HEK293 (cell line): ENCODE measurements at regions not wholly inside any gene's neighbourhood (a gene's known extent, or its start where the extent isn't known, plus 50 kb on each side); places are given as distances from the start of the nearest gene placed in this dataset.

Experiments used
- CTCF ChIA-PET: fragments of 350-600 bp; formaldehyde crosslinking; extraction: SDS; loops from one replicate; lab custom pipeline; 2021; ENCODE audit warnings: antibody characterized with exemption; lab: Yijun Ruan, JAX
- POLR2A ChIA-PET: fragments of 300-600 bp; formaldehyde crosslinking; extraction: SDS; loops from one replicate; lab custom pipeline; 2020; ENCODE audit warnings: antibody characterized with exemption, inconsistent platforms; lab: Yijun Ruan, JAX
- H3K27ac ChIP-seq: fragments of 200-500 bp; sonication (Bioruptor generic); 2 replicates; pipeline ENCODE4 v1.5.1; 2014; ENCODE audit warnings: low read depth, low read length, control low read depth, inconsistent platforms; ENCODE audit errors: extremely low read depth
- H3K36me3 ChIP-seq, 2 experiments: fragments of 200-500 bp in 1 of 2; sonication (Bioruptor generic) in 1 of 2; 1 replicate in 1 of 2; 2 replicates in 1 of 2; pipeline ENCODE4 v1.5.1; 2014 to 2017; ENCODE audit warnings: inconsistent platforms in 2 of 2, low read length in 2 of 2; ENCODE audit not compliant: control insufficient read depth in 2 of 2, insufficient read depth in 1 of 2
- H3K4me1 ChIP-seq: fragments of 200-500 bp; sonication (Bioruptor generic); 2 replicates; pipeline ENCODE4 v1.5.1; 2014; ENCODE audit warnings: mild to moderate bottlenecking, low read length, inconsistent platforms; ENCODE audit not compliant: control insufficient read depth, insufficient read depth
- H3K4me3 ChIP-seq: 2 replicates; pipeline ENCODE4 v1.5.1; 2011; ENCODE audit warnings: low read depth, mild to moderate bottlenecking, control low read depth, low read length, moderate library complexity
- H3K9me3 ChIP-seq: fragments of 200-500 bp; sonication (Bioruptor generic); 2 replicates; pipeline ENCODE4 v1.5.1; 2014; ENCODE audit warnings: low read depth, low read length, inconsistent platforms; ENCODE audit not compliant: control insufficient read depth, insufficient read depth
- GFI1B ChIP-seq: fragments of 450-650 bp; formaldehyde crosslinking; IDR thresholded peaks from 2 replicates; pipeline ENCODE4 v1.5.1; 2016; ENCODE audit warnings: missing biosample characterization, missing genetic modification characterization
- REPIN1 ChIP-seq: fragments of 450-650 bp; formaldehyde crosslinking; IDR thresholded peaks from 2 replicates; pipeline ENCODE4 v1.5.1; 2017; ENCODE audit warnings: missing biosample characterization, missing genetic modification characterization, low read depth
- SP2 ChIP-seq: fragments of 450-650 bp; formaldehyde crosslinking; IDR thresholded peaks from 2 replicates; pipeline ENCODE4 v1.5.1; 2016; ENCODE audit warnings: missing biosample characterization, missing genetic modification characterization
- ZEB2 ChIP-seq: fragments of 450-650 bp; formaldehyde crosslinking; IDR thresholded peaks from 2 replicates; pipeline ENCODE4 v1.5.1; 2016; ENCODE audit warnings: missing biosample characterization, missing genetic modification characterization
- ZFP69B ChIP-seq: fragments of 450-650 bp; formaldehyde crosslinking; IDR thresholded peaks from 2 replicates; pipeline ENCODE4 v1.5.1; 2016; ENCODE audit warnings: missing biosample characterization, missing genetic modification characterization
- ZNF121 ChIP-seq: fragments of 450-650 bp; formaldehyde crosslinking; IDR thresholded peaks from 2 replicates; pipeline ENCODE4 v1.5.1; 2016; ENCODE audit warnings: missing biosample characterization, missing genetic modification characterization
- ZNF157 ChIP-seq: fragments of 450-650 bp; formaldehyde crosslinking; IDR thresholded peaks from 2 replicates; pipeline ENCODE4 v1.5.1; 2016; ENCODE audit warnings: missing biosample characterization, missing genetic modification characterization
- ZNF169 ChIP-seq: fragments of 450-650 bp; formaldehyde crosslinking; IDR thresholded peaks from 2 replicates; pipeline ENCODE4 v1.5.1; 2016; ENCODE audit warnings: missing biosample characterization, missing genetic modification characterization
- ZNF202 ChIP-seq: fragments of 450-650 bp; formaldehyde crosslinking; IDR thresholded peaks from 2 replicates; pipeline ENCODE4 v1.5.1; 2016; ENCODE audit warnings: missing biosample characterization, missing genetic modification characterization, borderline replicate concordance
- ZNF211 ChIP-seq: fragments of 450-650 bp; formaldehyde crosslinking; IDR thresholded peaks from 2 replicates; pipeline ENCODE4 v1.5.1; 2016; ENCODE audit warnings: low read depth, missing biosample characterization, missing genetic modification characterization
- ZNF248 ChIP-seq: fragments of 450-650 bp; formaldehyde crosslinking; IDR thresholded peaks from 2 replicates; pipeline ENCODE4 v1.5.1; 2017; ENCODE audit warnings: missing biosample characterization, missing genetic modification characterization
- ZNF341 ChIP-seq: fragments of 450-650 bp; formaldehyde crosslinking; IDR thresholded peaks from 2 replicates; pipeline ENCODE4; 2016; ENCODE audit warnings: low read depth, missing biosample characterization, missing genetic modification characterization
- ZNF350 ChIP-seq: fragments of 450-650 bp; formaldehyde crosslinking; IDR thresholded peaks from 2 replicates; pipeline ENCODE4 v1.5.0; 2017; ENCODE audit warnings: missing biosample characterization, mild to moderate bottlenecking, missing genetic modification characterization
- ZNF366 ChIP-seq: fragments of 450-650 bp; formaldehyde crosslinking; conservative IDR thresholded peaks from 2 replicates; pipeline ENCODE4 v1.5.1; 2016; ENCODE audit warnings: missing biosample characterization, missing genetic modification characterization
- ZNF416 ChIP-seq: fragments of 450-650 bp; formaldehyde crosslinking; IDR thresholded peaks from 2 replicates; pipeline ENCODE4 v1.5.1; 2016; ENCODE audit warnings: missing biosample characterization, missing genetic modification characterization
- ZNF544 ChIP-seq: fragments of 450-650 bp; formaldehyde crosslinking; IDR thresholded peaks from 2 replicates; pipeline ENCODE4 v1.5.0; 2017; ENCODE audit warnings: missing biosample characterization, missing genetic modification characterization
- ZNF610 ChIP-seq: fragments of 450-650 bp; formaldehyde crosslinking; IDR thresholded peaks from 2 replicates; pipeline ENCODE4 v1.5.1; 2016; ENCODE audit warnings: missing biosample characterization, missing genetic modification characterization, borderline replicate concordance
- ZNF658 ChIP-seq: fragments of 450-650 bp; formaldehyde crosslinking; IDR thresholded peaks from 2 replicates; pipeline ENCODE4; 2016; ENCODE audit warnings: missing biosample characterization, missing genetic modification characterization
- ZNF660 ChIP-seq: fragments of 450-650 bp; IDR thresholded peaks from 2 replicates; pipeline ENCODE4 v1.5.1; 2018; ENCODE audit warnings: missing biosample characterization, mild to moderate bottlenecking, missing genetic modification characterization
- ZNF791 ChIP-seq: fragments of 450-650 bp; formaldehyde crosslinking; IDR thresholded peaks from 2 replicates; pipeline ENCODE4 v1.5.1; 2016; ENCODE audit warnings: missing biosample characterization, missing genetic modification characterization
- ZSCAN23 ChIP-seq: fragments of 450-650 bp; formaldehyde crosslinking; IDR thresholded peaks from 2 replicates; pipeline ENCODE4 v1.5.1; 2016; ENCODE audit warnings: missing biosample characterization, missing genetic modification characterization
- ZSCAN30 ChIP-seq: fragments of 450-650 bp; IDR thresholded peaks from 2 replicates; pipeline ENCODE4 v1.5.1; 2018; ENCODE audit warnings: missing biosample characterization, mild to moderate bottlenecking, missing genetic modification characterization, moderate library complexity
- TF ChIP-seq, protein P1 (sequence below): fragments of 450-650 bp; formaldehyde crosslinking; IDR thresholded peaks from 2 replicates; pipeline ENCODE4 v1.5.1; 2016; ENCODE audit warnings: missing biosample characterization, missing genetic modification characterization, borderline replicate concordance
- TF ChIP-seq, protein P2 (sequence below): fragments of 450-650 bp; formaldehyde crosslinking; IDR thresholded peaks from 2 replicates; pipeline ENCODE4 v1.5.1; 2016; ENCODE audit warnings: missing biosample characterization, missing genetic modification characterization
- TF ChIP-seq, protein P3 (sequence below): fragments of 450-650 bp; formaldehyde crosslinking; IDR thresholded peaks from 2 replicates; pipeline ENCODE4 v1.5.1; 2016; ENCODE audit warnings: missing biosample characterization, missing genetic modification characterization
- TF ChIP-seq, protein P4 (sequence below): fragments of 450-650 bp; formaldehyde crosslinking; IDR thresholded peaks from 2 replicates; pipeline ENCODE4 v1.5.1; 2016; ENCODE audit warnings: missing biosample characterization, missing genetic modification characterization, low read depth

DNA sequence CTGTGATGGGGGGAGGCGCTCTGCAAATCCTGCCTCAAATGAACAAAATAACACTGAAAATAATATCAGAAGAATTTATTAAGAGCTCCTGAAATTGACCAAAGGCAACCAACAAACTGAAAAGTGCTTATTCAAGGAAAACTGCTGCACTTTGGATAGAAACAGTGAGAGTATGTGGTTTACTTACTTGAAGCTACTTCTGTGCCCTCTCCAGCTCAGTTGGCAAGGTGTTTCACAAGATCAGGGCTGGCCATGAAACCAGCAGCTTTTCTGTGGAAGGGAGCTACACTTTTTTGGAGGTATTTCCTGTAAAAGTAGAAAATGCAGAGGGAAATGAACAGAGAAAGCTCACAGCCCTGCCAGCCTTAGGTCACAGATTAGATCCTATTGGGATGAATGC is 310.0 kb upstream of the SPAG17 start:
- H3K4me3 ChIP-seq: no peak overlapping the region
- TF ChIP-seq, protein P1, sequence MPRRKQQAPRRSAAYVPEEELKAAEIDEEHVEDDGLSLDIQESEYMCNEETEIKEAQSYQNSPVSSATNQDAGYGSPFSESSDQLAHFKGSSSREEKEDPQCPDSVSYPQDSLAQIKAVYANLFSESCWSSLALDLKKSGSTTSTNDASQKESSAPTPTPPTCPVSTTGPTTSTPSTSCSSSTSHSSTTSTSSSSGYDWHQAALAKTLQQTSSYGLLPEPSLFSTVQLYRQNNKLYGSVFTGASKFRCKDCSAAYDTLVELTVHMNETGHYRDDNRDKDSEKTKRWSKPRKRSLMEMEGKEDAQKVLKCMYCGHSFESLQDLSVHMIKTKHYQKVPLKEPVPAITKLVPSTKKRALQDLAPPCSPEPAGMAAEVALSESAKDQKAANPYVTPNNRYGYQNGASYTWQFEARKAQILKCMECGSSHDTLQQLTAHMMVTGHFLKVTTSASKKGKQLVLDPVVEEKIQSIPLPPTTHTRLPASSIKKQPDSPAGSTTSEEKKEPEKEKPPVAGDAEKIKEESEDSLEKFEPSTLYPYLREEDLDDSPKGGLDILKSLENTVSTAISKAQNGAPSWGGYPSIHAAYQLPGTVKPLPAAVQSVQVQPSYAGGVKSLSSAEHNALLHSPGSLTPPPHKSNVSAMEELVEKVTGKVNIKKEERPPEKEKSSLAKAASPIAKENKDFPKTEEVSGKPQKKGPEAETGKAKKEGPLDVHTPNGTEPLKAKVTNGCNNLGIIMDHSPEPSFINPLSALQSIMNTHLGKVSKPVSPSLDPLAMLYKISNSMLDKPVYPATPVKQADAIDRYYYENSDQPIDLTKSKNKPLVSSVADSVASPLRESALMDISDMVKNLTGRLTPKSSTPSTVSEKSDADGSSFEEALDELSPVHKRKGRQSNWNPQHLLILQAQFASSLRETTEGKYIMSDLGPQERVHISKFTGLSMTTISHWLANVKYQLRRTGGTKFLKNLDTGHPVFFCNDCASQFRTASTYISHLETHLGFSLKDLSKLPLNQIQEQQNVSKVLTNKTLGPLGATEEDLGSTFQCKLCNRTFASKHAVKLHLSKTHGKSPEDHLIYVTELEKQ: no peak
- TF ChIP-seq ZNF157 (no peak), ZNF366 (tag by site-specific recombination) (no peak), ZNF121 (tag by site-specific recombination) (no peak), ZNF350 (tag by site-specific recombination) (no peak), ZNF248 (tag by site-specific recombination) (no peak), ZNF211 (tag by site-specific recombination) (no peak), ZNF660 (no peak), ZNF169 (no peak), ZEB2 (tag by site-specific recombination) (no peak)
- TF ChIP-seq, protein P2, sequence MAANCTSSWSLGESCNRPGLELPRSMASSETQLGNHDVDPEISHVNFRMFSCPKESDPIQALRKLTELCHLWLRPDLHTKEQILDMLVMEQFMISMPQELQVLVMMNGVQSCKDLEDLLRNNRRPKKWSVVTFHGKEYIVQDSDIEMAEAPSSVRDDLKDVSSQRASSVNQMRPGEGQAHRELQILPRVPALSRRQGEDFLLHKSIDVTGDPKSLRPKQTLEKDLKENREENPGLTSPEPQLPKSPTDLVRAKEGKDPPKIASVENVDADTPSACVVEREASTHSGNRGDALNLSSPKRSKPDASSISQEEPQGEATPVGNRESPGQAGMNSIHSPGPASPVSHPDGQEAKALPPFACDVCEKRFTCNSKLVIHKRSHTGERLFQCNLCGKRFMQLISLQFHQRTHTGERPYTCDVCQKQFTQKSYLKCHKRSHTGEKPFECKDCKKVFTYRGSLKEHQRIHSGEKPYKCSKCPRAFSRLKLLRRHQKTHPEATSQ (tag by site-specific recombination): no peak
- no peaks in the 10 kb centered on the region for H3K9me3 ChIP-seq
- no peaks in the 10 kb centered on the region for H3K4me1 ChIP-seq
- H3K36me3 ChIP-seq: no peaks in the 10 kb centered on the region
- H3K27ac ChIP-seq: no peak overlapping the region
- ChIA-PET POLR2A (no interaction called here), CTCF (interaction anchor here (1.4 kb wide), 1 partner anchor 13 kb away, joined by 4 read pairs; no protein-coding TSS in a partner anchor)

DNA sequence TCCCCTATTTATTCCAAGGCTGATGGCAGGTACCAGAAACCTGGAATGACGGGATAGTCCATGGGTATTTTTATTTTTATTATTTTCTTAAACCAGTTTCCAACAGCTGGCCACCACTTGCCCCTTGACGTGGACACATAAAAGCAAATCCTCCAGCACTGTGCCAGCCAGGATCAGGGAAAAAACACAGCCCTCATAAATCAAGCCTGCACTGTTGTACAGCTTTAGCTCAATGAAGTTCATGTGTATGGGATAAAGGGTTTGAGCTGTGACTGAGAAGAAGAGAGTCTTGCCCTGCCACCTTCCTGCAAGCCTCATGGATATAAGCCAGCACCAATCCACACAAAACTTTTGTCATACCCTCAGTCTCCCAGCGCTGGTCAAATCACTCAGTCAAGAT is 303.8 kb upstream of the SPAG17 start:
- H3K4me3 ChIP-seq: no peak overlapping the region
- POLR2A ChIA-PET: no interaction called here

More for the DNA sequence above, 303.8 kb upstream of the SPAG17 start:
- CTCF ChIA-PET: no interaction called here
- Histone ChIP-seq H3K9me3 (no peaks in the 10 kb centered on the region), H3K36me3 (no peaks in the 10 kb centered on the region), H3K27ac (no peak overlapping the region), H3K4me1 (peaks cover 33% of the 10 kb centered on the region)
- no peak for TF ChIP-seq ZNF248 (tag by site-specific recombination)
- TF ChIP-seq ZNF610 (tag by site-specific recombination): no peak
- TF ChIP-seq, protein P3, sequence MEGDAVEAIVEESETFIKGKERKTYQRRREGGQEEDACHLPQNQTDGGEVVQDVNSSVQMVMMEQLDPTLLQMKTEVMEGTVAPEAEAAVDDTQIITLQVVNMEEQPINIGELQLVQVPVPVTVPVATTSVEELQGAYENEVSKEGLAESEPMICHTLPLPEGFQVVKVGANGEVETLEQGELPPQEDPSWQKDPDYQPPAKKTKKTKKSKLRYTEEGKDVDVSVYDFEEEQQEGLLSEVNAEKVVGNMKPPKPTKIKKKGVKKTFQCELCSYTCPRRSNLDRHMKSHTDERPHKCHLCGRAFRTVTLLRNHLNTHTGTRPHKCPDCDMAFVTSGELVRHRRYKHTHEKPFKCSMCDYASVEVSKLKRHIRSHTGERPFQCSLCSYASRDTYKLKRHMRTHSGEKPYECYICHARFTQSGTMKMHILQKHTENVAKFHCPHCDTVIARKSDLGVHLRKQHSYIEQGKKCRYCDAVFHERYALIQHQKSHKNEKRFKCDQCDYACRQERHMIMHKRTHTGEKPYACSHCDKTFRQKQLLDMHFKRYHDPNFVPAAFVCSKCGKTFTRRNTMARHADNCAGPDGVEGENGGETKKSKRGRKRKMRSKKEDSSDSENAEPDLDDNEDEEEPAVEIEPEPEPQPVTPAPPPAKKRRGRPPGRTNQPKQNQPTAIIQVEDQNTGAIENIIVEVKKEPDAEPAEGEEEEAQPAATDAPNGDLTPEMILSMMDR (tag by site-specific recombination): no peak
- TF ChIP-seq ZSCAN23: no peak
- TF ChIP-seq ZNF341 (tag by site-specific recombination): no peak
- no peak for TF ChIP-seq ZNF544 (tag by site-specific recombination)
- no peak for TF ChIP-seq REPIN1 (tag by site-specific recombination)
- TF ChIP-seq ZSCAN30: no peak
- no peak for TF ChIP-seq ZNF791 (tag by site-specific recombination)
- TF ChIP-seq SP2: no peak
- TF ChIP-seq, protein P4, sequence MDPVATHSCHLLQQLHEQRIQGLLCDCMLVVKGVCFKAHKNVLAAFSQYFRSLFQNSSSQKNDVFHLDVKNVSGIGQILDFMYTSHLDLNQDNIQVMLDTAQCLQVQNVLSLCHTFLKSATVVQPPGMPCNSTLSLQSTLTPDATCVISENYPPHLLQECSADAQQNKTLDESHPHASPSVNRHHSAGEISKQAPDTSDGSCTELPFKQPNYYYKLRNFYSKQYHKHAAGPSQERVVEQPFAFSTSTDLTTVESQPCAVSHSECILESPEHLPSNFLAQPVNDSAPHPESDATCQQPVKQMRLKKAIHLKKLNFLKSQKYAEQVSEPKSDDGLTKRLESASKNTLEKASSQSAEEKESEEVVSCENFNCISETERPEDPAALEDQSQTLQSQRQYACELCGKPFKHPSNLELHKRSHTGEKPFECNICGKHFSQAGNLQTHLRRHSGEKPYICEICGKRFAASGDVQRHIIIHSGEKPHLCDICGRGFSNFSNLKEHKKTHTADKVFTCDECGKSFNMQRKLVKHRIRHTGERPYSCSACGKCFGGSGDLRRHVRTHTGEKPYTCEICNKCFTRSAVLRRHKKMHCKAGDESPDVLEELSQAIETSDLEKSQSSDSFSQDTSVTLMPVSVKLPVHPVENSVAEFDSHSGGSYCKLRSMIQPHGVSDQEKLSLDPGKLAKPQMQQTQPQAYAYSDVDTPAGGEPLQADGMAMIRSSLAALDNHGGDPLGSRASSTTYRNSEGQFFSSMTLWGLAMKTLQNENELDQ (tag by site-specific recombination): no peak
- TF ChIP-seq GFI1B (tag by site-specific recombination): no peak
- TF ChIP-seq ZNF416 (tag by site-specific recombination): no peak
- no peak for TF ChIP-seq ZFP69B (tag by site-specific recombination)
- TF ChIP-seq ZNF658: no peak
- no peak for TF ChIP-seq ZNF202 (tag by site-specific recombination)
